Left lung (tissue), 4 donors: ENCODE measurements at regions not wholly inside any gene's neighbourhood (a gene's known extent, or its start where the extent isn't known, plus 50 kb on each side); places are given as distances from the start of the nearest gene placed in this dataset.
A peak's percentile ranks its signal among the peaks of the same experiment; 100 is the strongest.

Experiments
- ATAC-seq: fragments of 200-7000 bp; cut with Tn5 transposase; one replicate; pipeline ENCODE4 v1.9.1; 2020; ENCODE audit warnings: moderate library complexity
- DNase-seq, 4 donors: peaks; one replicate each; pipeline ENCODE4 v3.0.0-alpha.2; 2013 to 2020
- H3K27ac ChIP-seq, 2 donors: fragments of 200-600 bp; sonication (generic) in 1 of 2; one replicate each; pipeline versions ENCODE4 v1.5.0 to v1.8.0; 2020 to 2021
- H3K27me3 ChIP-seq, 2 donors: fragments of 200-600 bp; sonication (generic) in 1 of 2; one replicate each; pipeline versions ENCODE4 v1.5.0 to v1.8.0; 2020 to 2021
- H3K36me3 ChIP-seq, 2 donors: fragments of 200-600 bp; sonication (generic) in 1 of 2; one replicate each; pipeline versions ENCODE4 v1.5.0 to v1.8.0; 2020 to 2021
- H3K4me1 ChIP-seq, 2 donors: fragments of 200-600 bp; one replicate each; pipeline ENCODE4 v1.8.0; 2021
- H3K4me3 ChIP-seq, 2 donors: fragments of 200-600 bp; sonication (generic) in 1 of 2; one replicate each; pipeline versions ENCODE4 v1.5.0 to v1.8.0; 2020 to 2021; ENCODE audit warnings: mild to moderate bottlenecking in 1 of 2
- H3K9me3 ChIP-seq, 2 donors: fragments of 200-600 bp; sonication (generic) in 1 of 2; one replicate each; pipeline versions ENCODE4 v1.5.0 to v1.8.0; 2020 to 2021
- intact Hi-C, 2 donors: fragments of 100-400 bp; cut with DNase I; formaldehyde crosslinking; loops; one replicate each; pipeline versions ENCODE4 v1.11.2 to v1.14.2; 2022
- TF ChIP-seq, protein P1 (sequence below), 2 donors: fragments of 200-600 bp; sonication (generic) in 1 of 2; IDR thresholded peaks; one replicate each; pipeline versions ENCODE4 v1.5.0 to v1.8.0; 2021; ENCODE audit warnings: antibody characterized with exemption in 2 of 2
- donor health status: DM: no; HTN: yes; CAD: no.
- donor health status: DM: no; HTN: no; CAD: no.

DNA sequence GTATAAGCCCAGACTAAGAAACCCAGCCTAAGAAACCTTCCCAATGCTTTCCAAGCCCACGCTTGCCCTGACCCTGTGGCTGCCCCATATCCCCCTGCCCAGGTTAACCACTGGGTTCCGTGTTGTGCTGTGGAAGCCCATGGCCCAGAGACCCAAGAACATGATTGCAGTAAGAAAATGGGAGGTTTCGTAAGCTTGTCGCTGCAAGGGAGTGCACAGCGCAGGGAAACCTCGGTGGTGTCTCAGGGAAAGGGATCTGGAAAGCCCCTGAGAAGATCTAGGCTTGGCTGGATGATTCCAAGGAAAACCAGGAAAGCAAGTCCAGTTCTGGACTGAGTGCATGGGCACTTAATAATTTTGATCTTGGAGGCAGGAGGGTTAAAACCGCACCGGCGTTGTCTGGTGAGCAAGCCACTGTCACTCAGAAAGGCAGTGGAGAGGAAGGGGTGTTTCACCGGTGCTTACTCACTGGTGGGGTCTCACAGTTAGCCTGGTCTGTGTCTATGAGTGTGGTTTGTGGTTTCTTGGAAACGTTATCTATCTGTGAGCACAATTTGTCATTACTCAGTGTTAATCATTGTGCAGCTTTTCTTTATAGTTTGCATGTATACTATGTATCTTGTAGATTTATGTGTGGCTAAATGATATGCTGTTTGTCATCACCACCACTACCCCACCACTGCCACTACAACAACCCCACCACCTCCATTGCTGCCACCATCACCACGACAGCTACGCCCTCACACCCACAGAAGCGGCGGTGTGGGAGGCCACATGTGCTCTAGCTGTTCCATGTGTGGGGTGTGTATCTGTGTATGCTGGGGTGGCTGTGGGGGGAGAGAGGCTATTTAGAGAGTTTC, 53.3 kb upstream of the PRDM11 start:
- H3K27me3 ChIP-seq, result no peaks in the 10 kb centered on the region
- no peak for DNase-seq
- ATAC-seq, result peak; percentile 13
- H3K27ac ChIP-seq, result no peak overlapping the region
- intact Hi-C loops, result no loop called here
- TF ChIP-seq, protein P1, sequence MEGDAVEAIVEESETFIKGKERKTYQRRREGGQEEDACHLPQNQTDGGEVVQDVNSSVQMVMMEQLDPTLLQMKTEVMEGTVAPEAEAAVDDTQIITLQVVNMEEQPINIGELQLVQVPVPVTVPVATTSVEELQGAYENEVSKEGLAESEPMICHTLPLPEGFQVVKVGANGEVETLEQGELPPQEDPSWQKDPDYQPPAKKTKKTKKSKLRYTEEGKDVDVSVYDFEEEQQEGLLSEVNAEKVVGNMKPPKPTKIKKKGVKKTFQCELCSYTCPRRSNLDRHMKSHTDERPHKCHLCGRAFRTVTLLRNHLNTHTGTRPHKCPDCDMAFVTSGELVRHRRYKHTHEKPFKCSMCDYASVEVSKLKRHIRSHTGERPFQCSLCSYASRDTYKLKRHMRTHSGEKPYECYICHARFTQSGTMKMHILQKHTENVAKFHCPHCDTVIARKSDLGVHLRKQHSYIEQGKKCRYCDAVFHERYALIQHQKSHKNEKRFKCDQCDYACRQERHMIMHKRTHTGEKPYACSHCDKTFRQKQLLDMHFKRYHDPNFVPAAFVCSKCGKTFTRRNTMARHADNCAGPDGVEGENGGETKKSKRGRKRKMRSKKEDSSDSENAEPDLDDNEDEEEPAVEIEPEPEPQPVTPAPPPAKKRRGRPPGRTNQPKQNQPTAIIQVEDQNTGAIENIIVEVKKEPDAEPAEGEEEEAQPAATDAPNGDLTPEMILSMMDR (IDR thresholded peaks at IDR 0.05), result no peak
- H3K36me3 ChIP-seq, result no peaks in the 10 kb centered on the region
- no peak overlapping the region for H3K4me3 ChIP-seq
- no peaks in the 10 kb centered on the region for H3K9me3 ChIP-seq
- peaks cover 14 to 23% of the 10 kb centered on the region in 2 donors for H3K4me1 ChIP-seq

DNA sequence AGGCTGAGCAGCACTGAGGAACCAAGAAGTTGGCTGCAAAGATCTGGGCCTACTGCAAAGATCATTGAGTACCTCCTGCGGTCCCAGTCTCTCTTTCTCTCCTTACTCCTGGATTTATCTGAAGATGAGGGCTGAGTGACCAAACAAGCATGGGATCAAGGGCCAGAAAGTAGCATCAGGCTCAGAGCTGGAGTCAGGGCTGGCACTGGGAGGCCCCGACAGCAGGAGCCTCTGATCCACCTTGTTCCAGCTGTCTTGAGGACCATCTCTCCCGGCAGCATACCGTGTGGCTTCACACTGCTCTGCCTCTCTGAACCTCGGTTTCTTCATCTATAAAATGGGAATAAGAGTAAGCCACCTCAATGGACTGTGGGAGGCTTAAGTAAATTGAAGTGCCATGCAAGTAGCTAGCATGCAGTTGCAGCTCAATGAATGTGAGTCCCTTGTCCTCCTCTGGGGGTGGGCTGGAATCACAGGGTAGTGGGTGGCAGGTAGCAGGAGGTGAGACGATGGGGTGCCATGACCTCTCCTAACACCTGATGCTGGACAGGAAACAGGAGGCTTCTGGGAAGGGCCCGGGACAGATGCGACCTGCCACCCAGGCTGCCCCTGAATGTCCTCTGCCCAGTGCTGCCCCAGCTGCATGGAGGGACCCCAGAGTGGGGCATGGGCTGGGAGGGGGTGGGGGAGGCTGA, 52.5 kb upstream of the PRDM11 start:
- Histone ChIP-seq H3K4me1 (peaks cover 14 to 23% of the 10 kb centered on the region in 2 donors), H3K9me3 (no peaks in the 10 kb centered on the region), H3K4me3 (no peak overlapping the region), H3K27me3 (no peaks in the 10 kb centered on the region), H3K27ac (no peak overlapping the region), H3K36me3 (no peaks in the 10 kb centered on the region)
- intact Hi-C loops, result no loop called here
- ATAC-seq, result no peak
- TF ChIP-seq, protein P1 (IDR thresholded peaks at IDR 0.05), result no peak
- DNase-seq, result no peak

DNA sequence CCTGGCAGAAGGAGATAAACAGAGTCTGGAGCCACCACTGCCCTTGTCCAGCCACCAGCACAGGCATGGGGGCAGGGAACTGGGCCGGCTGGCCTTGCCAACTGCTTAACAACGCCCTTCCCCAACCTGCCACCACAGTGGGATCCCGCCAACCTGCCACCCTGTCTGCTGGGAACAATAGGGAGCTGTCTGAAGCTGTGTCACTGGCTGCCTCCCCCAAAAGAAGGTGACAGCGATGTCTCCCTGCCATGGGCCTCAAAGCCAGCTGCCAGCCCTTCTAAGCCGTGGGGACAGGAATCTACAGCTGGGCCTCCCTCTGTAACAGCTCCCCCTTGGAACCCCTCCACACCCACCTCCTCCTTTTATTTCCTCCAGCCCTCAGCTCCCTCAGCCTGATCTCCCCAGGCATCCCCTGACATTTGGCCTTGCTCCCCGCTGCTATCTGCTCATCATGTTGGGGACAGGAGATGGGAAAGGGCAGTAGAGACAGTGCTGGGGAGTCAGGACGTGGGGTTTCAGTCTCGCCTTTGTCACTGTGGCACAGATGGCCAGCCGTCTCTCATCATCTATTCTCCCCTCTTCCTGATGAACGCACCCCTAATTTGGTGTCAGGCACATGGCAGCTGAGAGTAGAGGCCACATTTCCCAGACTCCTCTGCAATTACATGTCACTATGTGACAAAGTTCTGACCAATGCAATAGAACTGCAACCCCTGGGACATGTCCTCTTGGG, 51.3 kb upstream of the PRDM11 start:
- Histone ChIP-seq H3K4me3 (no peak overlapping the region), H3K4me1 (peaks cover 6 to 18% of the 10 kb centered on the region in 2 donors), H3K9me3 (no peaks in the 10 kb centered on the region), H3K36me3 (no peaks in the 10 kb centered on the region), H3K27me3 (no peaks in the 10 kb centered on the region), H3K27ac (no peak overlapping the region)
- DNase-seq (no peak), ATAC-seq (no peak)
- TF ChIP-seq, protein P1 (IDR thresholded peaks at IDR 0.05), result no peak
- intact Hi-C loops, result no loop called here

DNA sequence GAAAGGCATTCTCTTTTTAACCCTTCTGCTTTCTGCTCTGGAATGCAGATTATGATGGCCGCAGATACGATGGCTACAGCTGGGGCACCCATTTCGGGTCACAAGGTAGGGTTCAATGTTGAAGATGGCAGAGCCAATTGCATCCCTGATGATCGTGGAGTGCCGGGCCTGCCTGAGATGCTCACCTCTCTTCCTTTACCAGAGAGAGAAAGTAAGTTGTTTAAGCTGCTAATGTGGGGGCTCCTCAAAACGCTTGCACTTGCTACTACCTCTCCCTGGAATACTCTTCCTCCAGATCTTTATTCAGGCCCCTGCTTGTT, 50.8 kb upstream of the PRDM11 start:
- no peak overlapping the region for H3K27ac ChIP-seq
- no peaks in the 10 kb centered on the region for H3K9me3 ChIP-seq
- peaks cover 6 to 18% of the 10 kb centered on the region in 2 donors for H3K4me1 ChIP-seq
- no peak overlapping the region for H3K4me3 ChIP-seq
- H3K36me3 ChIP-seq, result no peaks in the 10 kb centered on the region
- ATAC-seq (no peak), DNase-seq (no peak)
- intact Hi-C loops, result no loop called here
- TF ChIP-seq, protein P1 (IDR thresholded peaks at IDR 0.05), result no peak
- H3K27me3 ChIP-seq, result no peaks in the 10 kb centered on the region

DNA sequence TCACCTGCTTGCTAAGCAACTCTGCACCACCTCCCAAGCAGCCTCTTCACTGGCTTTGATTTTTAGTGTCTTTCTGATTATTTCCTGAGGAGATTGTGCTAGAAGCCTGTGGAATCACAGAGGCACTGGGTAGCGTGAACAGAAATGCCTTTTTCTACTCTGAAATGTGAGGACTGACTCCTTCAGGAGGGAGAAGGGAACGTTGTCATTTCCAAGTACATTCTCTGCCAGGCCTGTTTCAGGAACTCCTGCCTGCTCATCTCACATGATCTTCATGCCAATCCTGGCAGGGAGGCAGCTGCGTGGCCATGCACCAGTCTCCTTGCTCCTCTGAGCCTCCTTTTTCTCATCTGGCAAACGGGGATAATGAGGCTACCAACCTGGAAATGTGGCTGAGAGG, 49.8 kb upstream of the PRDM11 start:
- TF ChIP-seq, protein P1 (IDR thresholded peaks at IDR 0.05), result no peak
- Histone ChIP-seq H3K27ac (no peak overlapping the region), H3K4me1 (peaks cover 6 to 14% of the 10 kb centered on the region in 2 donors), H3K9me3 (no peaks in the 10 kb centered on the region), H3K36me3 (no peaks in the 10 kb centered on the region), H3K4me3 (no peak overlapping the region), H3K27me3 (no peaks in the 10 kb centered on the region)
- DNase-seq (no peak), ATAC-seq (no peak)
- intact Hi-C loops, result no loop called here
